HG03025 (cell line): ENCODE measurements at regions not wholly inside any gene's neighbourhood (a gene's known extent, or its start where the extent isn't known, plus 50 kb on each side); places are given as distances from the start of the nearest gene placed in this dataset.
"Not testable (repeated sequence)": the region's sequence is repeated elsewhere in the genome, so short reads cannot be mapped to it uniquely, and the experiment has no call there.

Experiments
- ATAC-seq: cut with Tn5 transposase; IDR thresholded peaks from one replicate; pipeline ENCODE4 v1.9.1; 2021; ENCODE audit warnings: mild to moderate bottlenecking, moderate library complexity; ENCODE audit not compliant: unreplicated experiment, low FRiP score

GRCh38 chr12:4193821-4194220 is 79.7 kb upstream of the CCND2 start:
- no peak for ATAC-seq

GRCh38 chr12:4191642-4192041 is 81.9 kb upstream of the CCND2 start:
- ATAC-seq: no peak

GRCh38 chr12:4191149-4191548 is 82.4 kb upstream of the CCND2 start:
- no peak for ATAC-seq

- no peak for ATAC-seq
Observed at GRCh38 chr12:4190366-4191063, 83.0 kb upstream of the CCND2 start.

- no peak for ATAC-seq
Observed at GRCh38 chr12:4189721-4190120, 83.8 kb upstream of the CCND2 start.

GRCh38 chr12:4187916-4188315 is 85.6 kb upstream of the CCND2 start:
- no peak for ATAC-seq

- ATAC-seq: not testable (repeated sequence)
Observed at GRCh38 chr12:4187315-4187714, 86.2 kb upstream of the CCND2 start.

GRCh38 chr12:4178424-4179170 is 95.0 kb upstream of the CCND2 start:
- ATAC-seq: no peak

- no peak for ATAC-seq
Observed at GRCh38 chr12:4177262-4177661, 96.3 kb upstream of the CCND2 start.

- ATAC-seq: no peak
Observed at GRCh38 chr12:4176168-4176567, 97.4 kb upstream of the CCND2 start.

GRCh38 chr12:4174417-4174816 is 99.1 kb upstream of the CCND2 start:
- ATAC-seq: no peak

- no peak for ATAC-seq
Observed at GRCh38 chr12:4172999-4173398, 100.6 kb upstream of the CCND2 start.

- ATAC-seq: no peak
Observed at GRCh38 chr12:4171742-4172141, 101.8 kb upstream of the CCND2 start.

GRCh38 chr12:4169959-4170358 is 103.6 kb upstream of the CCND2 start:
- ATAC-seq: no peak

GRCh38 chr12:4169531-4169930 is 104.0 kb upstream of the CCND2 start:
- ATAC-seq: no peak

GRCh38 chr12:4168036-4168435 is 105.5 kb upstream of the CCND2 start:
- ATAC-seq: no peak

GRCh38 chr12:4164559-4165558 is 108.7 kb upstream of the CCND2 start:
- ATAC-seq: no peak

- ATAC-seq: no peak
Observed at GRCh38 chr12:4164188-4164558, 109.4 kb upstream of the CCND2 start.

GRCh38 chr12:4161718-4162117 is 111.8 kb upstream of the CCND2 start:
- no peak for ATAC-seq

- ATAC-seq: no peak
Observed at GRCh38 chr12:4160314-4161040, 113.1 kb upstream of the CCND2 start.
